SU-DHL-6 (cell line): ENCODE measurements at regions not wholly inside any gene's neighbourhood (a gene's known extent, or its start where the extent isn't known, plus 50 kb on each side); places are given as distances from the start of the nearest gene placed in this dataset.

Experiments
- H2AFZ ChIP-seq: fragments of 200-600 bp; sonication (generic); 2 replicates; pipeline ENCODE4 v1.6.1; 2014; ENCODE audit warnings: low read depth, mild to moderate bottlenecking, moderate library complexity, mixed read lengths, antibody characterized with exemption, low read length; ENCODE audit not compliant: severe bottlenecking
- H3F3A ChIP-seq: fragments of 200-600 bp; shearing (Covaris generic); 2 replicates; pipeline ENCODE4 v1.6.0; 2016; ENCODE audit warnings: antibody characterized with exemption, mild to moderate bottlenecking; ENCODE audit not compliant: insufficient read depth
- H3K27ac ChIP-seq: fragments of 200-600 bp; sonication (generic); 2 replicates; pipeline ENCODE4 v1.5.1; 2016; ENCODE audit warnings: low read depth, mild to moderate bottlenecking, low read length, moderate library complexity, mixed read lengths
- H3K27me3 ChIP-seq: fragments of 200-600 bp; sonication (generic), shearing (Covaris generic); 2 replicates; pipeline ENCODE4 v1.6.0; 2014; ENCODE audit warnings: mild to moderate bottlenecking, low read length
- H3K36me3 ChIP-seq: fragments of 200-600 bp; sonication (generic); 2 replicates; pipeline ENCODE4 v1.6.1; 2014; ENCODE audit warnings: mild to moderate bottlenecking, low read length, mixed read lengths
- H3K4me2 ChIP-seq: fragments of 300-600, 200-600 bp; shearing (Covaris generic), sonication (generic); 2 replicates; pipeline ENCODE4 v1.6.0; 2014; ENCODE audit warnings: low read length, low read depth, mild to moderate bottlenecking; ENCODE audit not compliant: poor library complexity, severe bottlenecking
- H3K4me3 ChIP-seq: fragments of 200-600 bp; sonication (generic); 2 replicates; pipeline ENCODE4 v1.5.1; 2014; ENCODE audit warnings: antibody characterized with exemption, low read length, mild to moderate bottlenecking, mixed read lengths; ENCODE audit not compliant: insufficient read depth, poor library complexity, severe bottlenecking
- H3K79me2 ChIP-seq: fragments of 200-600 bp; sonication (generic); 2 replicates; pipeline ENCODE4 v1.6.1; 2014; ENCODE audit warnings: mild to moderate bottlenecking, low read length, moderate library complexity; ENCODE audit not compliant: insufficient read depth
- H3K9ac ChIP-seq: fragments of 200-600 bp; sonication (generic); 2 replicates; pipeline ENCODE4 v1.7.0; 2014; ENCODE audit warnings: mild to moderate bottlenecking, low read length
- H3K9me2 ChIP-seq: fragments of 200-600 bp; sonication (generic); replicated peaks from 2 replicates; pipeline ENCODE4 v1.6.1; 2014; ENCODE audit warnings: low read length; ENCODE audit not compliant: insufficient read depth
- H3K9me3 ChIP-seq: fragments of 200-600 bp; sonication (generic); 2 replicates; pipeline ENCODE4 v1.6.1; 2014; ENCODE audit warnings: low read length, mixed read lengths; ENCODE audit not compliant: insufficient read depth
- H4K20me1 ChIP-seq: fragments of 200-600 bp; sonication (generic); 2 replicates; pipeline ENCODE4 v1.6.1; 2014; ENCODE audit warnings: low read depth, mild to moderate bottlenecking, antibody characterized with exemption, low read length, moderate library complexity, mixed read lengths
- EZH2phosphoT487 ChIP-seq: fragments of 200-600 bp; sonication (generic), shearing (Covaris generic); conservative IDR thresholded peaks from 2 replicates; pipeline ENCODE4 v1.6.1; 2018; ENCODE audit warnings: mild to moderate bottlenecking, antibody characterized with exemption, low read length, moderate library complexity, mixed read lengths
- TF ChIP-seq, protein P1 (sequence below): fragments of 200-600 bp; sonication (generic); IDR thresholded peaks from one replicate; pipeline ENCODE4 v1.5.1; 2017; ENCODE audit warnings: antibody characterized with exemption, mild to moderate bottlenecking, low read length, moderate library complexity; ENCODE audit not compliant: insufficient read depth, poor library complexity, severe bottlenecking

GRCh38 chr3:36025232-36025631, 355.1 kb upstream of the STAC start:
- TF ChIP-seq, protein P1, sequence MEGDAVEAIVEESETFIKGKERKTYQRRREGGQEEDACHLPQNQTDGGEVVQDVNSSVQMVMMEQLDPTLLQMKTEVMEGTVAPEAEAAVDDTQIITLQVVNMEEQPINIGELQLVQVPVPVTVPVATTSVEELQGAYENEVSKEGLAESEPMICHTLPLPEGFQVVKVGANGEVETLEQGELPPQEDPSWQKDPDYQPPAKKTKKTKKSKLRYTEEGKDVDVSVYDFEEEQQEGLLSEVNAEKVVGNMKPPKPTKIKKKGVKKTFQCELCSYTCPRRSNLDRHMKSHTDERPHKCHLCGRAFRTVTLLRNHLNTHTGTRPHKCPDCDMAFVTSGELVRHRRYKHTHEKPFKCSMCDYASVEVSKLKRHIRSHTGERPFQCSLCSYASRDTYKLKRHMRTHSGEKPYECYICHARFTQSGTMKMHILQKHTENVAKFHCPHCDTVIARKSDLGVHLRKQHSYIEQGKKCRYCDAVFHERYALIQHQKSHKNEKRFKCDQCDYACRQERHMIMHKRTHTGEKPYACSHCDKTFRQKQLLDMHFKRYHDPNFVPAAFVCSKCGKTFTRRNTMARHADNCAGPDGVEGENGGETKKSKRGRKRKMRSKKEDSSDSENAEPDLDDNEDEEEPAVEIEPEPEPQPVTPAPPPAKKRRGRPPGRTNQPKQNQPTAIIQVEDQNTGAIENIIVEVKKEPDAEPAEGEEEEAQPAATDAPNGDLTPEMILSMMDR = no peak
- no peak for TF ChIP-seq EZH2phosphoT487
- Histone ChIP-seq H3K9me2 (no peaks in the 10 kb centered on the region), H3K4me2 (no peak overlapping the region), H3K4me3 (no peak overlapping the region), H3F3A (no peaks in the 10 kb centered on the region), H3K9ac (no peak overlapping the region), H2AFZ (no peak overlapping the region), H3K27me3 (no peaks in the 10 kb centered on the region), H3K79me2 (no peaks in the 10 kb centered on the region), H3K36me3 (no peaks in the 10 kb centered on the region), H3K9me3 (no peaks in the 10 kb centered on the region), H4K20me1 (no peaks in the 10 kb centered on the region), H3K27ac (no peak overlapping the region)

DNA sequence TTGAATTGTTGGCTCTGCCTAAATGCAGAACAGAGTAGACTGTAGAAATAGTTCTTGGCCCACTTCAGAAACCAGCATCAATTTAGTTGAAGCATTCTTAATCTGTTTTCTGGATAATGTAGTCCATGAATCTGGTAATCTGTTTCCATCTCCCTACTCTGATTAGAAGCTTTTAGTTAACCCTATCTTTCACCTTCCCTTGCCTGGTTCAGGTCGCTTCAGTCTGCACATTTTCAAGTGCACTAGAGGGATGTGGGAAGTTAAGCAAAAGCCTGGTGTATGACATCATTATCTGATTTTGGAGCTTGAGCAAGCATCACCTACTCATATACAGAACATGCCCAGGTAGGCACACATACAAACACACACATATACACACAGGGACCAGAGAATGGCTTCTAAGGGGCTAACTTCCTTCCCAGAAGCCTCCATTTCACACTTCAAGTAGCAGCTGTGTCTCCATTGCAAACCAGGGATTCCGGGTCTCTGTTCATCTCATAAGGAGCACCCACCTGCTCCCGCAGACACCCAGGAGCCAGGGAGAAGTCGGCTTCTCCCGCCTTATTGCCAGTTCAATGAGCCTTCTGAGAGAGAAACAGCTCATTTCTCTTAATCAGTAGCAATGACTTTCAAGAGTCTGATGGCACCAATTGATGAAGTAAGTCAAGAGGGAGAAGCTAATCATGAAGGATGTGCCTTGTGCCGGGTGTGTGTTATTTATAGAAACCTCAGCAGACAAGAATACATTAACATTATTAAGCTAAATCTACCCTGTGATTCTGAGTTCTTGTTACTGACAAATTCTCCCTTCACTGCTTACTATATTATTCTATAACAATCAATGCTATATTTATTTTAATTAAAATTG, 347.9 kb upstream of the STAC start:
- Histone ChIP-seq H3K27me3 (no peaks in the 10 kb centered on the region), H3K27ac (no peak overlapping the region), H3K4me3 (no peak overlapping the region), H3F3A (no peaks in the 10 kb centered on the region), H3K9ac (no peak overlapping the region), H3K36me3 (no peaks in the 10 kb centered on the region), H3K9me3 (no peaks in the 10 kb centered on the region), H2AFZ (no peak overlapping the region), H3K4me2 (no peak overlapping the region), H3K79me2 (no peaks in the 10 kb centered on the region), H3K9me2 (no peaks in the 10 kb centered on the region), H4K20me1 (no peaks in the 10 kb centered on the region)
- no peak for TF ChIP-seq EZH2phosphoT487
- TF ChIP-seq, protein P1 = no peak

DNA sequence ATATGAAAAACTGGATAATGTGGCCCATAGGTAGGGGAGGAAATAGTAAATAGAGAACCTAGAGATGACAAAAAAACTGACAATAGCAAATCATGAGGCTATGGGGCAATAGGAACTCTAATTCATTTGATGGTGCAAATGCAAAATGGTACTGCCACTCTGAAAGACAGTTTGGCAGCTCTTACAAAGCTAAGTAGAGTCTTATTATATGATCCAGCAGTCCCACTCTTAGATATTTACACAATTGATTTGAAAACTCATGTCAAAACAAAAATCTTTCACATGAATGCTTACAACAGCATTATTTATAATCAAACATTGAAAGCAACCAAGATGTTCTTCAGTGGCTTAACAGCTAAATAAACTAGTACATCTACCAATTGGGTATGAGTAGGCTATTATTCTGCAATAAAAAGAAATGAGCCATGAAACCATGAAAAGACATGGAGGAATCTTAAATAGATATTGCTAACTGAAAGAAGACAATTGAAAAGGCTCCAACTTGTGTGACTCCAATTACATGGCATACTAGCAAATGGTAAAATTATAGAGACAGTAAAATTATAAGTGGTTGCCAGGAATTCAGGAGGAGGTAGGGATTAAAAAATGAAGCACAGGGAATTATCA, 321.8 kb upstream of the STAC start:
- Histone ChIP-seq H3K4me3 (no peak overlapping the region), H3K79me2 (no peaks in the 10 kb centered on the region), H3K27ac (no peak overlapping the region), H2AFZ (no peak overlapping the region), H3K9me3 (no peaks in the 10 kb centered on the region), H3F3A (no peaks in the 10 kb centered on the region), H3K4me2 (no peak overlapping the region), H4K20me1 (no peaks in the 10 kb centered on the region), H3K9me2 (no peaks in the 10 kb centered on the region), H3K27me3 (no peaks in the 10 kb centered on the region), H3K9ac (no peak overlapping the region), H3K36me3 (no peaks in the 10 kb centered on the region)
- no peak for TF ChIP-seq EZH2phosphoT487
- TF ChIP-seq, protein P1 = no peak
